ENCODE measurements at regions not wholly inside any gene's neighbourhood (a gene's known extent, or its start where the extent isn't known, plus 50 kb on each side); places are given as distances from the start of the nearest gene placed in this dataset.

- TF ChIP-seq CTCF (IDR thresholded peaks at IDR 0.05; ENCODE audit: low read depth, low read length) (no peak), EZH2phosphoT487 (IDR thresholded peaks at IDR 0.05; ENCODE audit: low read depth) (no peak)
- Histone ChIP-seq H4K20me1 (ENCODE audit: insufficient read depth, low read length) (no peaks in the 10 kb centered on the region), H3K4me3 (ENCODE audit: low read length) (no peak overlapping the region), H3K4me2 (ENCODE audit: low read length) (no peak overlapping the region), H3K79me2 (ENCODE audit: low read length) (no peaks in the 10 kb centered on the region), H3K27me3 (ENCODE audit: low read depth, low read length) (peaks cover 42% of the 10 kb centered on the region), H3K4me1 (ENCODE audit: low read length) (no peaks in the 10 kb centered on the region), H3K9me3 (ENCODE audit: insufficient read depth, low read length) (no peaks in the 10 kb centered on the region), H2AFZ (ENCODE audit: low read depth, low read length) (no peak overlapping the region), H3K27ac (ENCODE audit: low read length) (no peak overlapping the region), H3K36me3 (replicated peaks; ENCODE audit: low read depth, low read length) (no peaks in the 10 kb centered on the region), H3K9ac (ENCODE audit: low read length) (no peak overlapping the region)
Observed at GRCh38 chr20:58059260-58059544, 169.3 kb downstream of the ANKRD60 start.

GRCh38 chr20:58058421-58059259 is 169.8 kb downstream of the ANKRD60 start:
- Histone ChIP-seq H3K4me3 (ENCODE audit: low read length) (no peak overlapping the region), H3K27me3 (ENCODE audit: low read depth, low read length) (peaks cover 42% of the 10 kb centered on the region), H3K4me1 (ENCODE audit: low read length) (no peaks in the 10 kb centered on the region), H3K79me2 (ENCODE audit: low read length) (no peaks in the 10 kb centered on the region), H3K9ac (ENCODE audit: low read length) (no peak overlapping the region), H3K9me3 (ENCODE audit: insufficient read depth, low read length) (no peaks in the 10 kb centered on the region), H2AFZ (ENCODE audit: low read depth, low read length) (no peak overlapping the region), H3K4me2 (ENCODE audit: low read length) (no peak overlapping the region), H3K36me3 (replicated peaks; ENCODE audit: low read depth, low read length) (no peaks in the 10 kb centered on the region), H3K27ac (ENCODE audit: low read length) (no peak overlapping the region), H4K20me1 (ENCODE audit: insufficient read depth, low read length) (no peaks in the 10 kb centered on the region)
- TF ChIP-seq CTCF (IDR thresholded peaks at IDR 0.05; ENCODE audit: low read depth, low read length) (no peak), EZH2phosphoT487 (IDR thresholded peaks at IDR 0.05; ENCODE audit: low read depth) (no peak)

GRCh38 chr20:58056921-58057686 is 171.3 kb downstream of the ANKRD60 start:
- H3K4me3 ChIP-seq (ENCODE audit: low read length): no peak overlapping the region
- no peak overlapping the region for H3K4me2 ChIP-seq (ENCODE audit: low read length)
- H3K9ac ChIP-seq (ENCODE audit: low read length): no peak overlapping the region
- H2AFZ ChIP-seq (ENCODE audit: low read depth, low read length): no peak overlapping the region
- H3K79me2 ChIP-seq (ENCODE audit: low read length): no peaks in the 10 kb centered on the region
- no peaks in the 10 kb centered on the region for H3K9me3 ChIP-seq (ENCODE audit: insufficient read depth, low read length)
- H3K27ac ChIP-seq (ENCODE audit: low read length): no peak overlapping the region
- no peaks in the 10 kb centered on the region for H3K4me1 ChIP-seq (ENCODE audit: low read length)
- no peak for TF ChIP-seq CTCF (IDR thresholded peaks at IDR 0.05; ENCODE audit: low read depth, low read length)
- TF ChIP-seq EZH2phosphoT487 (IDR thresholded peaks at IDR 0.05; ENCODE audit: low read depth): no peak
- no peaks in the 10 kb centered on the region for H3K36me3 ChIP-seq (replicated peaks; ENCODE audit: low read depth, low read length)
- H3K27me3 ChIP-seq (ENCODE audit: low read depth, low read length): peaks cover 40% of the 10 kb centered on the region
- no peaks in the 10 kb centered on the region for H4K20me1 ChIP-seq (ENCODE audit: insufficient read depth, low read length)

DNA sequence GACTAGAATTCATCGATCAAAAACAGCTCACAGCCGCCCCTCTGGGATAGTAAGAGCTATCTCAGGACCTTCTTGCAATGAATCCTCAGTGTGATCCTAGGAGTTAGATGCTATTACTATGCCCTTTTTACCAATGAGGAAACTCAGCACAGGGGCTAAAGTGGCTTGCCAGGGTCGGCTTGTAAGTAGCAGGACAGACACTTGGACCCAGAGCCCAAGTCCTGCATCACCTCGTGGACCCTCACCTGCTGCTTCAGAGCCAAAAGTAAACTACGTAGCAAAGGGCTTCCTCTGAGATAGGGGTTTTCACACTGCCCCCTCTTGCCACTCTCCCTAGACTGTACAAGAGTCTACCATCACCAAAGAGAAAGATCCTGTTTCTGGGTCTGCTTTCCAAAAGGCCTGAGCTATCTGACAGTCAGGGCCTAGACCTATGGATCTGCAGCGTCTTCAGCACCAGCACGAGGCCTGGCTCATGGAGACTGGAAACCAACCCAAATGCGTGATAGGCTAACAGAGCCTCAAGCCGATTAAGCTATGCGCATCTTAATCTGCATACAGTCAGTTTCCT is 172.3 kb downstream of the ANKRD60 start:
- no peaks in the 10 kb centered on the region for H3K79me2 ChIP-seq (ENCODE audit: low read length)
- no peaks in the 10 kb centered on the region for H3K36me3 ChIP-seq (replicated peaks; ENCODE audit: low read depth, low read length)
- no peaks in the 10 kb centered on the region for H3K4me1 ChIP-seq (ENCODE audit: low read length)
- H3K27me3 ChIP-seq (ENCODE audit: low read depth, low read length): peaks cover 38% of the 10 kb centered on the region
- H3K4me3 ChIP-seq (ENCODE audit: low read length): no peak overlapping the region
- H2AFZ ChIP-seq (ENCODE audit: low read depth, low read length): no peak overlapping the region
- no peak overlapping the region for H3K9ac ChIP-seq (ENCODE audit: low read length)
- peaks cover 8% of the 10 kb centered on the region; the same call in 1 of the 2 replicates for H3K9me3 ChIP-seq (ENCODE audit: insufficient read depth, low read length)
- no peaks in the 10 kb centered on the region for H4K20me1 ChIP-seq (ENCODE audit: insufficient read depth, low read length)
- TF ChIP-seq CTCF (IDR thresholded peaks at IDR 0.05; ENCODE audit: low read depth, low read length): no peak
- no peak for TF ChIP-seq EZH2phosphoT487 (IDR thresholded peaks at IDR 0.05; ENCODE audit: low read depth)
- no peak overlapping the region for H3K27ac ChIP-seq (ENCODE audit: low read length)
- no peak overlapping the region for H3K4me2 ChIP-seq (ENCODE audit: low read length)
